HT1080 (cell line): ENCODE measurements at regions not wholly inside any gene's neighbourhood (a gene's known extent, or its start where the extent isn't known, plus 50 kb on each side); places are given as distances from the start of the nearest gene placed in this dataset.

Experiments used
- DNase-seq: peaks from one replicate; pipeline ENCODE4 v3.0.0-alpha.2; 2015; ENCODE audit warnings: low read depth

GRCh38 chr11:71356904-71357303 lies 91.3 kb downstream of the DHCR7 start:
- no peak for DNase-seq

- no peak for DNase-seq
Measured at GRCh38 chr11:71356280-71356876, 91.8 kb downstream of the DHCR7 start.

GRCh38 chr11:71355281-71355680 lies 92.9 kb downstream of the DHCR7 start:
- no peak for DNase-seq

GRCh38 chr11:71354394-71355105 lies 93.6 kb downstream of the DHCR7 start:
- no peak for DNase-seq

GRCh38 chr11:71352748-71353147 lies 95.4 kb downstream of the DHCR7 start:
- no peak for DNase-seq

GRCh38 chr11:71352226-71352625 lies 96.0 kb downstream of the DHCR7 start:
- no peak for DNase-seq

- no peak for DNase-seq
Measured at GRCh38 chr11:71349627-71350026, 97.2 kb upstream of the SHANK2 start.

- DNase-seq: no peak
Measured at GRCh38 chr11:71343828-71344400, 91.5 kb upstream of the SHANK2 start.

GRCh38 chr11:71342951-71343827 lies 90.8 kb upstream of the SHANK2 start:
- DNase-seq: no peak

GRCh38 chr11:71342116-71342515 lies 89.7 kb upstream of the SHANK2 start:
- DNase-seq: peak; percentile 14

GRCh38 chr11:71341596-71341995 lies 89.2 kb upstream of the SHANK2 start:
- no peak for DNase-seq

- no peak for DNase-seq
Measured at GRCh38 chr11:71341173-71341572, 88.8 kb upstream of the SHANK2 start.

GRCh38 chr11:71340086-71340606 lies 87.8 kb upstream of the SHANK2 start:
- DNase-seq: no peak

GRCh38 chr11:71339396-71339881 lies 87.1 kb upstream of the SHANK2 start:
- no peak for DNase-seq

- no peak for DNase-seq
Measured at GRCh38 chr11:71338801-71339395, 86.5 kb upstream of the SHANK2 start.

- DNase-seq: no peak
Measured at GRCh38 chr11:71336996-71337754, 84.8 kb upstream of the SHANK2 start.

GRCh38 chr11:71336176-71336995 lies 84.0 kb upstream of the SHANK2 start:
- no peak for DNase-seq

GRCh38 chr11:71335371-71335770 lies 83.0 kb upstream of the SHANK2 start:
- no peak for DNase-seq

GRCh38 chr11:71334191-71334590 lies 81.8 kb upstream of the SHANK2 start:
- no peak for DNase-seq
